IMR-90 (cell line): ENCODE measurements at regions not wholly inside any gene's neighbourhood (a gene's known extent, or its start where the extent isn't known, plus 50 kb on each side); places are given as distances from the start of the nearest gene placed in this dataset.

Experiments used
- ATAC-seq: fragments of 200-7000 bp; cut with Tn5 transposase; 2 replicates; pipeline ENCODE4 v1.9.1; 2020; ENCODE audit warnings: low read depth, mild to moderate bottlenecking, moderate library complexity
- BruUV-seq: library from RNA; stranded (reverse); fragments of 400-500 nt; replicated peaks from 2 replicates; lab custom pipeline; 2021; lab: Mats Ljungman, UMichigan
- CTCF ChIA-PET: fragments of 300-600 bp; formaldehyde crosslinking; extraction: SDS; loops from one replicate; lab custom pipeline; 2021; ENCODE audit warnings: antibody characterized with exemption; lab: Yijun Ruan, JAX
- POLR2A ChIA-PET: fragments of 300-600 bp; sonication (Branson Sonifier 250); formaldehyde crosslinking; loops from one replicate; lab custom pipeline; 2022; ENCODE audit warnings: antibody characterized with exemption; ENCODE audit not compliant: unreplicated experiment; lab: Charles Lee
- DNase-seq: peaks from one replicate; pipeline ENCODE4 v3.0.0; 2013
- H2AFZ ChIP-seq: replicated peaks from 2 replicates; pipeline ENCODE3; 2013; ENCODE audit warnings: low read length, mild to moderate bottlenecking; ENCODE audit not compliant: poor library complexity
- H2AK5ac ChIP-seq: 2 replicates; pipeline ENCODE4 v1.6.1; 2013; ENCODE audit warnings: low read depth, low read length, inconsistent platforms
- H2AK9ac ChIP-seq: replicated peaks from 2 replicates; pipeline ENCODE3; 2013; ENCODE audit warnings: mild to moderate bottlenecking, low read depth, low read length, moderate library complexity; ENCODE audit not compliant: poor library complexity
- H2BK120ac ChIP-seq: 2 replicates; pipeline ENCODE4 v1.6.1; 2013; ENCODE audit warnings: low read depth, low read length, inconsistent platforms
- H2BK15ac ChIP-seq: 3 replicates; pipeline ENCODE4 v1.6.1; 2013; ENCODE audit warnings: low read depth, low read length, inconsistent platforms
- H2BK20ac ChIP-seq: 2 replicates; pipeline ENCODE4 v1.6.1; 2013; ENCODE audit warnings: low read depth, mild to moderate bottlenecking, inconsistent platforms, low read length, moderate library complexity
- H2BK5ac ChIP-seq: 2 replicates; pipeline ENCODE4 v1.6.1; 2013; ENCODE audit warnings: mild to moderate bottlenecking, low read depth, low read length, inconsistent platforms; ENCODE audit not compliant: poor library complexity, severe bottlenecking
- H3K14ac ChIP-seq: replicated peaks from 2 replicates; pipeline ENCODE4 v1.6.1; 2013; ENCODE audit warnings: low read depth, low read length, inconsistent platforms
- H3K18ac ChIP-seq: 2 replicates; pipeline ENCODE4 v1.6.1; 2013; ENCODE audit warnings: low read depth, low read length, control low read depth
- H3K23ac ChIP-seq: 2 replicates; pipeline ENCODE4 v1.6.1; 2013; ENCODE audit warnings: low read depth, low read length, inconsistent platforms
- H3K27ac ChIP-seq: 2 replicates; pipeline ENCODE4 v1.5.1; 2013; ENCODE audit warnings: mild to moderate bottlenecking, control low read depth, low read length; ENCODE audit not compliant: insufficient read depth
- H3K27me3 ChIP-seq: 2 replicates; pipeline ENCODE4 v1.6.1; 2013; ENCODE audit warnings: low read length; ENCODE audit not compliant: control insufficient read depth, insufficient read depth
- H3K36me3 ChIP-seq: 2 replicates; pipeline ENCODE4 v1.6.1; 2013; ENCODE audit warnings: low read length, mixed read lengths; ENCODE audit not compliant: control insufficient read depth, insufficient read depth
- H3K4ac ChIP-seq: 2 replicates; pipeline ENCODE4 v1.6.1; 2013; ENCODE audit warnings: low read depth, low read length, inconsistent platforms
- H3K4me1 ChIP-seq: 2 replicates; pipeline ENCODE4 v1.6.1; 2013; ENCODE audit warnings: low read length, mixed read lengths; ENCODE audit not compliant: control insufficient read depth, insufficient read depth
- H3K4me2 ChIP-seq: 2 replicates; pipeline ENCODE4 v1.6.1; 2013; ENCODE audit warnings: low read depth, mild to moderate bottlenecking, control low read depth, low read length, moderate library complexity
- H3K4me3 ChIP-seq: 2 replicates; pipeline ENCODE4 v1.5.1; 2013; ENCODE audit warnings: low read depth, mild to moderate bottlenecking, control low read depth, low read length, moderate library complexity; ENCODE audit not compliant: insufficient read depth
- H3K56ac ChIP-seq: 2 replicates; pipeline ENCODE4 v1.6.1; 2013; ENCODE audit warnings: low read length, inconsistent platforms; ENCODE audit not compliant: insufficient read depth; ENCODE audit errors: extremely low read depth
- H3K79me1 ChIP-seq, 2 experiments: 2 replicates each; pipeline ENCODE4 v1.6.1; 2013; ENCODE audit warnings: low read length in 2 of 2, inconsistent platforms in 1 of 2, low read depth in 1 of 2
- H3K9ac ChIP-seq: 2 replicates; pipeline ENCODE4 v1.6.1; 2013; ENCODE audit warnings: low read depth, low read length, control low read depth
- H3K9me1 ChIP-seq: 2 replicates; pipeline ENCODE4 v1.6.1; 2013; ENCODE audit warnings: low read length, inconsistent platforms; ENCODE audit not compliant: insufficient read depth
- H3K9me3 ChIP-seq: 2 replicates; pipeline ENCODE4 v1.6.1; 2013; ENCODE audit warnings: low read length; ENCODE audit not compliant: control insufficient read depth, insufficient read depth
- H4K20me1 ChIP-seq: 2 replicates; pipeline ENCODE4 v1.6.1; 2013; ENCODE audit warnings: low read length, inconsistent platforms; ENCODE audit not compliant: insufficient read depth
- H4K5ac ChIP-seq: 2 replicates; pipeline ENCODE4 v1.6.1; 2013; ENCODE audit warnings: mild to moderate bottlenecking, low read depth, low read length, control low read depth
- H4K8ac ChIP-seq, 2 experiments: 2 replicates each; pipeline ENCODE4 v1.6.1; 2013; ENCODE audit warnings: low read depth in 2 of 2, low read length in 2 of 2, control low read depth in 1 of 2, inconsistent platforms in 1 of 2
- H4K91ac ChIP-seq: 2 replicates; pipeline ENCODE4 v1.6.1; 2013; ENCODE audit warnings: low read depth, low read length, inconsistent platforms; ENCODE audit not compliant: insufficient read depth
- BHLHE40 ChIP-seq: fragments of 150-350 bp; IDR thresholded peaks from 2 replicates; pipeline ENCODE4 v1.6.1; 2016; ENCODE audit warnings: mild to moderate bottlenecking, low read depth, low read length
- CEBPB ChIP-seq: IDR thresholded peaks from 2 replicates; pipeline ENCODE4 v1.6.1; 2012; ENCODE audit warnings: low read depth, low read length, improper control_type of control experiment
- CHD1 ChIP-seq: IDR thresholded peaks from 2 replicates; pipeline ENCODE4 v1.6.1; 2012; ENCODE audit warnings: low read depth, low read length, improper control_type of control experiment
- MAZ ChIP-seq: IDR thresholded peaks from 2 replicates; pipeline ENCODE4 v1.6.1; 2012; ENCODE audit warnings: low read depth, mild to moderate bottlenecking, low read length, improper control_type of control experiment, moderate library complexity, borderline replicate concordance
- MXI1 ChIP-seq: IDR thresholded peaks from 2 replicates; pipeline ENCODE4 v1.6.1; 2012; ENCODE audit warnings: low read depth, mild to moderate bottlenecking, low read length, moderate library complexity, borderline replicate concordance
- NFE2L2 ChIP-seq: fragments of 150-350 bp; IDR thresholded peaks from 2 replicates; pipeline ENCODE4 v1.6.1; 2016; ENCODE audit warnings: low read depth, mild to moderate bottlenecking, low read length
- RCOR1 ChIP-seq: IDR thresholded peaks from 2 replicates; pipeline ENCODE4 v1.6.1; 2012; ENCODE audit warnings: mild to moderate bottlenecking, low read length, improper control_type of control experiment; ENCODE audit not compliant: insufficient replicate concordance
- RFX5 ChIP-seq: IDR thresholded peaks from 2 replicates; pipeline ENCODE4 v1.8.0; 2012; ENCODE audit warnings: low read depth, mild to moderate bottlenecking, low read length, moderate library complexity
- WGBS, 2 experiments: methylation state at CpG; one replicate each; pipeline versions ENCODE4 v1.1.5 to v1.1.7; 2013; ENCODE audit warnings: missing lambda C conversion rate in 2 of 2; ENCODE audit not compliant: insufficient read length in 1 of 2; ENCODE audit errors: extremely low coverage in 2 of 2; 5-methylcytosine and 5-hydroxymethylcytosine counted together
- dilution Hi-C: fragments of 300-500 bp; cut with HindIII; formaldehyde crosslinking; loops from one replicate; pipeline ENCODE4 v1.14.3; 2018; ENCODE audit warnings: low sequenced_read_pairs; ENCODE audit not compliant: unreplicated experiment
- in situ Hi-C: fragments of 300-500 bp; cut with MboI; formaldehyde crosslinking; loops from 3 replicates; pipeline ENCODE4 v1.14.3; 2019; ENCODE audit warnings: low sequenced_read_pairs, inconsistent platforms, mixed read lengths
- intact Hi-C: fragments of 100-400 bp; cut with micrococcal nuclease; formaldehyde crosslinking; loops from 2 replicates; pipeline ENCODE4 v1.10.0; 2022
- TF ChIP-seq, protein P1 (sequence below): fragments of 150-350 bp; IDR thresholded peaks from 2 replicates; pipeline ENCODE4 v1.6.1; 2017; ENCODE audit warnings: mild to moderate bottlenecking, antibody characterized with exemption, low read length, low read depth
- TF ChIP-seq, protein P2 (sequence below): conservative IDR thresholded peaks from 2 replicates; pipeline ENCODE4 v1.5.1; 2012; ENCODE audit warnings: mild to moderate bottlenecking, low read depth, low read length, improper control_type of control experiment
- TF ChIP-seq, protein P3 (sequence below): fragments of 150-350 bp; IDR thresholded peaks from 2 replicates; pipeline ENCODE4 v1.6.1; 2016; ENCODE audit warnings: low read depth, mild to moderate bottlenecking, low read length, moderate library complexity, borderline replicate concordance

DNA sequence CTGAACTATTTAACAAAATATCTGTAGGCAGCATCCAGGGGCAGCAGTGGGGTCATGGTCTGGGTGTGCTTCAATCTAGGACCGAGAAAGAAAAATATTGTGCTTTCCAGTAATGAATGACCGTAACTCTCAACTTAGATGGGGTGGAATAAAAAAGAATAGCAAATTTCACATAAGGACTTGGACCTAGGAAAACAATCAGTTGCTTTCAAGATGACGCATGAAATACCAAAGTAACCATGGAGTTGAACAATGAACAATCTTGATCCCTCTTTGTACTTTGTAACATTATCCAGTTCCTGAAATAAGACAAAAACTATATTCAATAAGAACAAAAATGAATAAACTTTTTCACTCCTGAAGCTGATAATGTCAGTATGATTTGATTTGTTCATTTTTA lies 167.1 kb downstream of the C7orf25 start:
- no peak for DNase-seq
- H2AFZ ChIP-seq, result no peak overlapping the region
- no peaks in the 10 kb centered on the region for H3K4me1 ChIP-seq
- POLR2A ChIA-PET, result no interaction called here
- CTCF ChIA-PET, result interaction anchor here (0.6 kb wide), 1 partner anchor 86 kb away, joined by 7 read pairs; no protein-coding TSS in a partner anchor
- in situ Hi-C loops (no loop called here), dilution Hi-C loops (no loop called here), intact Hi-C loops (no loop called here)
- H2AK9ac ChIP-seq, result no peak overlapping the region
- H3K27ac ChIP-seq, result no peak overlapping the region
- no peak overlapping the region for H2BK15ac ChIP-seq
- H2BK20ac ChIP-seq, result no peak overlapping the region
- no peak overlapping the region for H3K14ac ChIP-seq
- TF ChIP-seq RFX5, result no peak
- no peak for TF ChIP-seq CHD1
- no peak for TF ChIP-seq NFE2L2
- TF ChIP-seq, protein P1, sequence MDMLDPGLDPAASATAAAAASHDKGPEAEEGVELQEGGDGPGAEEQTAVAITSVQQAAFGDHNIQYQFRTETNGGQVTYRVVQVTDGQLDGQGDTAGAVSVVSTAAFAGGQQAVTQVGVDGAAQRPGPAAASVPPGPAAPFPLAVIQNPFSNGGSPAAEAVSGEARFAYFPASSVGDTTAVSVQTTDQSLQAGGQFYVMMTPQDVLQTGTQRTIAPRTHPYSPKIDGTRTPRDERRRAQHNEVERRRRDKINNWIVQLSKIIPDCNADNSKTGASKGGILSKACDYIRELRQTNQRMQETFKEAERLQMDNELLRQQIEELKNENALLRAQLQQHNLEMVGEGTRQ, result no peak
- TF ChIP-seq, protein P2, sequence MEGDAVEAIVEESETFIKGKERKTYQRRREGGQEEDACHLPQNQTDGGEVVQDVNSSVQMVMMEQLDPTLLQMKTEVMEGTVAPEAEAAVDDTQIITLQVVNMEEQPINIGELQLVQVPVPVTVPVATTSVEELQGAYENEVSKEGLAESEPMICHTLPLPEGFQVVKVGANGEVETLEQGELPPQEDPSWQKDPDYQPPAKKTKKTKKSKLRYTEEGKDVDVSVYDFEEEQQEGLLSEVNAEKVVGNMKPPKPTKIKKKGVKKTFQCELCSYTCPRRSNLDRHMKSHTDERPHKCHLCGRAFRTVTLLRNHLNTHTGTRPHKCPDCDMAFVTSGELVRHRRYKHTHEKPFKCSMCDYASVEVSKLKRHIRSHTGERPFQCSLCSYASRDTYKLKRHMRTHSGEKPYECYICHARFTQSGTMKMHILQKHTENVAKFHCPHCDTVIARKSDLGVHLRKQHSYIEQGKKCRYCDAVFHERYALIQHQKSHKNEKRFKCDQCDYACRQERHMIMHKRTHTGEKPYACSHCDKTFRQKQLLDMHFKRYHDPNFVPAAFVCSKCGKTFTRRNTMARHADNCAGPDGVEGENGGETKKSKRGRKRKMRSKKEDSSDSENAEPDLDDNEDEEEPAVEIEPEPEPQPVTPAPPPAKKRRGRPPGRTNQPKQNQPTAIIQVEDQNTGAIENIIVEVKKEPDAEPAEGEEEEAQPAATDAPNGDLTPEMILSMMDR, result no peak
- TF ChIP-seq RCOR1, result no peak
- TF ChIP-seq, protein P3, sequence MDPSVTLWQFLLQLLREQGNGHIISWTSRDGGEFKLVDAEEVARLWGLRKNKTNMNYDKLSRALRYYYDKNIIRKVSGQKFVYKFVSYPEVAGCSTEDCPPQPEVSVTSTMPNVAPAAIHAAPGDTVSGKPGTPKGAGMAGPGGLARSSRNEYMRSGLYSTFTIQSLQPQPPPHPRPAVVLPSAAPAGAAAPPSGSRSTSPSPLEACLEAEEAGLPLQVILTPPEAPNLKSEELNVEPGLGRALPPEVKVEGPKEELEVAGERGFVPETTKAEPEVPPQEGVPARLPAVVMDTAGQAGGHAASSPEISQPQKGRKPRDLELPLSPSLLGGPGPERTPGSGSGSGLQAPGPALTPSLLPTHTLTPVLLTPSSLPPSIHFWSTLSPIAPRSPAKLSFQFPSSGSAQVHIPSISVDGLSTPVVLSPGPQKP, result no peak
- TF ChIP-seq BHLHE40, result no peak
- TF ChIP-seq MAZ, result no peak
- TF ChIP-seq CEBPB, result no peak
- TF ChIP-seq MXI1, result no peak
- no peak overlapping the region for H4K5ac ChIP-seq
- no peak overlapping the region for H3K9ac ChIP-seq
- no peak overlapping the region for H2BK5ac ChIP-seq
- no peak overlapping the region for H3K4ac ChIP-seq
- no peaks in the 10 kb centered on the region for H3K79me1 ChIP-seq
- no peak for ATAC-seq
- no peaks in the 10 kb centered on the region for H3K27me3 ChIP-seq
- BruUV-seq, result no TSS peak
- no peak overlapping the region for H3K23ac ChIP-seq
- H3K18ac ChIP-seq, result no peak overlapping the region
- H3K36me3 ChIP-seq, result no peaks in the 10 kb centered on the region
- H3K4me3 ChIP-seq, result no peak overlapping the region
- no peaks in the 10 kb centered on the region for H3K9me1 ChIP-seq
- H3K4me2 ChIP-seq, result no peak overlapping the region
- no peak overlapping the region for H4K91ac ChIP-seq
- H4K20me1 ChIP-seq, result no peaks in the 10 kb centered on the region
- no peaks in the 10 kb centered on the region for H3K9me3 ChIP-seq
- H2BK120ac ChIP-seq, result no peak overlapping the region
- no peak overlapping the region for H2AK5ac ChIP-seq
- WGBS, 2 experiments, result 60% methylated on average over 1 of the region's 3 CpGs; no CpG with 5 or more reads in 1 of the 2 experiments
- H4K8ac ChIP-seq, result no peak overlapping the region
- no peak overlapping the region for H3K56ac ChIP-seq
